AG09309 (cell line): ENCODE measurements at regions not wholly inside any gene's neighbourhood (a gene's known extent, or its start where the extent isn't known, plus 50 kb on each side); places are given as distances from the start of the nearest gene placed in this dataset.

Experiments used
- DNase-seq: peaks from one replicate; pipeline ENCODE4 v3.0.0-alpha.2; 2010; ENCODE audit warnings: low read depth
- H3K4me3 ChIP-seq: 2 replicates; pipeline ENCODE4 v1.5.1; 2011; ENCODE audit warnings: mild to moderate bottlenecking, low read depth, low read length, moderate library complexity; ENCODE audit not compliant: control insufficient read depth
- TF ChIP-seq, protein P1 (sequence below): IDR thresholded peaks from 2 replicates; pipeline ENCODE4 v1.5.1; 2011; ENCODE audit warnings: mild to moderate bottlenecking, low read depth, low read length, inconsistent platforms; ENCODE audit not compliant: insufficient read depth, control insufficient read depth; ENCODE audit errors: missing control alignments

DNA sequence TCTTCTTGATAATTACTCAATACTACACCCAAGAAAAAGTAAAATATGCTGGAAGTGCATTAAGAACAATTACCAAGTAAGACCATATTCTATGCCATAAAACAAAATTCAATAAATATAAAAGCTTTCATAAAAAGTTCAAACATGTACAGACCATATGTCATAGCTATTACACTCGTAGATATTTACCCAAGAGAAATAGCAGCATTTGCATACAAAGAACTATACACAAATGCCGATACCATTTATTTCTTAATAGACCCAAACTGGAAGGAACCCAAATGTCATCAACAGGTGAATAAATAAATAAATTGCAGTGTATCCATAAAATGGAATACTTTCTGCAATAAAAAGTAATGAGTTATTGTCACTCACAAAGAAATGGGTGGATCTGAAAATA is 78.3 kb upstream of the SLC16A7 start:
- H3K4me3 ChIP-seq: no peak overlapping the region
- TF ChIP-seq, protein P1, sequence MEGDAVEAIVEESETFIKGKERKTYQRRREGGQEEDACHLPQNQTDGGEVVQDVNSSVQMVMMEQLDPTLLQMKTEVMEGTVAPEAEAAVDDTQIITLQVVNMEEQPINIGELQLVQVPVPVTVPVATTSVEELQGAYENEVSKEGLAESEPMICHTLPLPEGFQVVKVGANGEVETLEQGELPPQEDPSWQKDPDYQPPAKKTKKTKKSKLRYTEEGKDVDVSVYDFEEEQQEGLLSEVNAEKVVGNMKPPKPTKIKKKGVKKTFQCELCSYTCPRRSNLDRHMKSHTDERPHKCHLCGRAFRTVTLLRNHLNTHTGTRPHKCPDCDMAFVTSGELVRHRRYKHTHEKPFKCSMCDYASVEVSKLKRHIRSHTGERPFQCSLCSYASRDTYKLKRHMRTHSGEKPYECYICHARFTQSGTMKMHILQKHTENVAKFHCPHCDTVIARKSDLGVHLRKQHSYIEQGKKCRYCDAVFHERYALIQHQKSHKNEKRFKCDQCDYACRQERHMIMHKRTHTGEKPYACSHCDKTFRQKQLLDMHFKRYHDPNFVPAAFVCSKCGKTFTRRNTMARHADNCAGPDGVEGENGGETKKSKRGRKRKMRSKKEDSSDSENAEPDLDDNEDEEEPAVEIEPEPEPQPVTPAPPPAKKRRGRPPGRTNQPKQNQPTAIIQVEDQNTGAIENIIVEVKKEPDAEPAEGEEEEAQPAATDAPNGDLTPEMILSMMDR: no peak
- DNase-seq: no peak

DNA sequence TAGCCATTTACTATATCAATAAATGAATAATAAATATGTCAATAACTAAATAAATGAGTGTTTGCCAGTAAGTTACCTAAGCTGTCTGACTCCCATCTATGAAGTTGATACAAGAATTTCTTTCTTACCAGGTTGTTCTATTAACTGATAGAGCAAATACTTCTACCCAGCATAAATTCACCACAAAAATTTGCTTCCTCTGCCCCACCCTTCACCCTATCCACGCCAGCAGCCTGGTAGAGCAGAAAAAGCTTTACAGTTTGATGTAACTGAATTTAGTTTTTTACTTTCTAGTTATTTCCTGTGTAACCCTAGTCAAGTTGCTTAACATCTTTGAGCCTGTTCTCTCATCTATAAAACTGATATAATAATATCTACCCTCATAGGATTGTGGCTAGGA is 94.9 kb upstream of the SLC16A7 start:
- no peak overlapping the region for H3K4me3 ChIP-seq
- no peak for DNase-seq
- TF ChIP-seq, protein P1: no peak

DNA sequence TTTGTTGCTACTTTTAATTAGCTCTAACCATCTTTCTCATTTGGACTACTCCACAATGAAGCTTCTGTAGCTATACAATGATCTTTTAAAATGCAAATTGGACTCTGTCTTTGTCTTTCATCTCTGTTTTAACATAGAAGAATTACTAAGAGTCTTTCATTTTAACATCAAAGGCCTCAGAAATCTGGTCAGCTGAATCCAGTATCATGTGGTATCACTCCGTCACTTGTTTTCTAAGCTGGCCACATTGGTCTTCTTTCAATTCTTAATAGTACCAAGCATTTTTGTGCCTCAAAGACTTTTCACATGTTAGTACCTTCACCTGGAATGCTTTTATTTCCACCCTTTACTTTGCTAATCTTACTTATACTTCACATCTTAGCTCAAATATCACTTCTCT is 95.5 kb upstream of the SLC16A7 start:
- H3K4me3 ChIP-seq: no peak overlapping the region
- TF ChIP-seq, protein P1: no peak
- no peak for DNase-seq

DNA sequence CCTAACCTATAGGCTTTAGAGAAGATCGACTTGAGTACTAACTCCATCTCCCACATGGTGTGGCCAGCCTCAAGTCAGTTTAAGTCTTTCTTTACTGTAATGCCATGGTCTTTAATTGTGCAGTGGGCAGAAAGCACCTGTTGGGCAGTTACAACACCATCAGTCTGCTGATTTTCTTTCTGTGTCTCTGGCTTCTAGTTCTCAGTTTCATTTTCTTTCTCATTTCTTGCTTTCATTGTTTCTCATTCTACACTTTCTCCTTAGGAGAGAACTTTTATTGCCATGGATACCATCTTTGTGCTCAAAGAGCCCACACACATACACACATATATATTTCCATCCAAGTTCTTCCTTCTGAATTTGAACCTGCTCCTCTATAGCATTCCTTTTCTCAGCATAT is 96.1 kb upstream of the SLC16A7 start:
- H3K4me3 ChIP-seq: no peak overlapping the region
- DNase-seq: no peak
- TF ChIP-seq, protein P1: no peak

DNA sequence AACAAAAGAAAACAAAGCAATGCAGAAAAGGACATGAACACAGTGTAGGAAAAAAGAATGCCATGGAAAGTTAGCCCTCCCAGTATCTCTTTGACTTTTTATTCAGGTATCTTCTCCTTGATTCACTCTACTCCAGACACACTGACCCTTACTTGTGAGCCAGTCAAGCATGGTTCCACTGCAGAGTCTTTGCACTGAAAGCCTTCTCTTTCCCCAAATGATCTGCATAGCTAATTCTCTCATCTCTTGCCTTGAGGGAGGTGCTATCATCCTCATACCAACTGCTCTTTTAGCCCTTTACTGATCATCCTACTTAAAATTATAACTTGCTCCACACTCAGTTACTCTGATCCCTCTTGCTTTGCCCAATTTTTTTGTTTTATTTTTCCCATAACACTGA is 101.2 kb upstream of the SLC16A7 start:
- H3K4me3 ChIP-seq: no peak overlapping the region
- DNase-seq: no peak
- TF ChIP-seq, protein P1: no peak

DNA sequence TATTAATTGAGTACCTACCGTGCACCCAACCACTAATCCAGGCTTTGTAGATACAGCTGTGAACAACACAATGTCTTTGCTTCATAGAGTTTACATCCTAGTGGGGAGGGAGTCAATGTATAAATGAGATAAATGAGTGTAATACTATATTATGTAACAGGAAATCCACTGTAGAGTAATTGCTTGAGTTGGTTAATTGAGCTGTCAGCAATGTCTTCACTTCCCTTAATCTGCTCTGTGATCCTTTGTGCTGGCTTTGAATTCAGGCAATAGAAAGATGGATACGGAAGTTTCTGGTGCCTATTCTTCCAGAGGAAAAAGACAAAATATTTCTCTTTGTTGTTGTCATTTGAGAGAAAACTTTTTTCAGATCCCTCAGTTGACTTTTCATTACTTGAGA is 104.0 kb upstream of the SLC16A7 start:
- H3K4me3 ChIP-seq: no peak overlapping the region
- TF ChIP-seq, protein P1: no peak
- no peak for DNase-seq

DNA sequence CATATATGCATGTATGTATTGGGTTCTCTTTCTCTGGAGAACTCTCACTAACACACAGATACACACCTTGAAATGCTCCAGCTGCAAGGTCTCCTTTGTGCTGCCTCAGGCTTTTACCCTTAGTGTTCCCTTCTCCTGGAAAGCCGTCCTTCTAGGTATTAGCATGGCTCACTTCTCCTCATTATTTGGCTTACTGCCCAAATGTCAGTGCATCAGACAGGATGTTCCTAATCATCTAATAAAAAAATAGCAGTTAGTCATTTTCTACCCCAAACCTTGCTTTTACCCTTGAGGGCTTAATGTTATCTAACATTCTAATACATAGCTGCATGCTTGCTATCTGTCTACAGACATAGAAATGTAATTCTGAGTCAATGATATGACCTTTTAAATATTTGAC is 109.0 kb upstream of the SLC16A7 start:
- TF ChIP-seq, protein P1: no peak
- H3K4me3 ChIP-seq: no peak overlapping the region
- DNase-seq: no peak
